Stimulated activated CD4-positive, alpha-beta T cell treated with anti-CD3 and anti-CD28 coated beads, Interleukin-1b, Interleukin-23, amount 100 ng/mL, for 4 hours (primary cell): ENCODE measurements at regions not wholly inside any gene's neighbourhood (a gene's known extent, or its start where the extent isn't known, plus 50 kb on each side); places are given as distances from the start of the nearest gene placed in this dataset.

ENCODE experiments used
- DNase-seq, 2 donors: peaks; one replicate each; pipeline ENCODE4 v3.0.0-alpha.2; 2020; ENCODE audit warnings: low read depth in 2 of 2

- no peak for DNase-seq
These were observed 1196.3 kb upstream of the TMEM132C start for GRCh38 chr12:127070515-127071157.

GRCh38 chr12:127074161-127074560 is 1192.8 kb upstream of the TMEM132C start:
- no peak for DNase-seq

- DNase-seq: no peak
These were observed 1191.0 kb upstream of the TMEM132C start for GRCh38 chr12:127075981-127076380.

- DNase-seq: no peak
These were observed 1189.5 kb upstream of the TMEM132C start for GRCh38 chr12:127077262-127078045.

- no peak for DNase-seq
These were observed 1188.2 kb upstream of the TMEM132C start for GRCh38 chr12:127078577-127079350.

GRCh38 chr12:127079636-127080035 is 1187.3 kb upstream of the TMEM132C start:
- no peak for DNase-seq

- no peak for DNase-seq
These were observed 1185.9 kb upstream of the TMEM132C start for GRCh38 chr12:127081058-127081457.

GRCh38 chr12:127083008-127083949 is 1183.7 kb upstream of the TMEM132C start:
- peak in 1 of 2 donors; percentile 6 for DNase-seq

- no peak for DNase-seq
These were observed 1165.9 kb upstream of the TMEM132C start for GRCh38 chr12:127101076-127101475.

GRCh38 chr12:127106041-127106440 is 1160.9 kb upstream of the TMEM132C start:
- DNase-seq: no peak

- no peak for DNase-seq
These were observed 1160.3 kb upstream of the TMEM132C start for GRCh38 chr12:127106697-127107096.

- no peak for DNase-seq
These were observed 1159.2 kb upstream of the TMEM132C start for GRCh38 chr12:127107744-127108143.

GRCh38 chr12:127108360-127109215 is 1158.4 kb upstream of the TMEM132C start:
- peak; percentile 18 to 22 for DNase-seq

GRCh38 chr12:127113945-127114344 is 1153.0 kb upstream of the TMEM132C start:
- DNase-seq: no peak

- no peak for DNase-seq
These were observed 1151.4 kb upstream of the TMEM132C start for GRCh38 chr12:127115468-127116035.

- no peak for DNase-seq
These were observed 1148.7 kb upstream of the TMEM132C start for GRCh38 chr12:127118251-127118650.

- DNase-seq: no peak
These were observed 1147.3 kb upstream of the TMEM132C start for GRCh38 chr12:127119600-127120140.

- DNase-seq: no peak
These were observed 1146.1 kb upstream of the TMEM132C start for GRCh38 chr12:127120851-127121250.

GRCh38 chr12:127121494-127122084 is 1145.4 kb upstream of the TMEM132C start:
- DNase-seq: no peak
